HG02970 (cell line): ENCODE measurements at regions not wholly inside any gene's neighbourhood (a gene's known extent, or its start where the extent isn't known, plus 50 kb on each side); places are given as distances from the start of the nearest gene placed in this dataset.

ENCODE experiments used
- ATAC-seq: cut with Tn5 transposase; IDR thresholded peaks from one replicate; pipeline ENCODE4 v1.9.1; 2021; ENCODE audit warnings: mild to moderate bottlenecking, moderate library complexity, moderate number of reproducible peaks; ENCODE audit not compliant: unreplicated experiment, low FRiP score

DNA sequence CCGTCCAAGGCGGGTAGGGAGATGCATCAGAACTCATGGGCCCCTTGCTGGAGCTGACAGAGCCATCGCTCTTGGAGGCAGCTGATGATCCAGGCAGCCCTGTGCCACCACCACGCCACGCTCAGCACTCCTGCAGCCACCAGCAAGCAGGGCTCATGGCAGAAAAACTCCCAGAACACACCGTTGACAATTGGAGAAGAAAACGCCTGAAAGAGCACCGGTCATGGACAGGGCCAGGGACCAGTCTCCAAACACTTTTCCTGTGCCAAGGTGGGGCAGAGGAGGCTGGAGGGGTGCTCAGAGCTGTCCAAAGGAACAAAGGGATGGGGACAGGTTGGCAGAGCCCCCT lies 132.2 kb downstream of the FOXL1 start:
- no peak for ATAC-seq

GRCh38 chr16:86712158-86713009 lies 134.0 kb downstream of the FOXL1 start:
- ATAC-seq: no peak

DNA sequence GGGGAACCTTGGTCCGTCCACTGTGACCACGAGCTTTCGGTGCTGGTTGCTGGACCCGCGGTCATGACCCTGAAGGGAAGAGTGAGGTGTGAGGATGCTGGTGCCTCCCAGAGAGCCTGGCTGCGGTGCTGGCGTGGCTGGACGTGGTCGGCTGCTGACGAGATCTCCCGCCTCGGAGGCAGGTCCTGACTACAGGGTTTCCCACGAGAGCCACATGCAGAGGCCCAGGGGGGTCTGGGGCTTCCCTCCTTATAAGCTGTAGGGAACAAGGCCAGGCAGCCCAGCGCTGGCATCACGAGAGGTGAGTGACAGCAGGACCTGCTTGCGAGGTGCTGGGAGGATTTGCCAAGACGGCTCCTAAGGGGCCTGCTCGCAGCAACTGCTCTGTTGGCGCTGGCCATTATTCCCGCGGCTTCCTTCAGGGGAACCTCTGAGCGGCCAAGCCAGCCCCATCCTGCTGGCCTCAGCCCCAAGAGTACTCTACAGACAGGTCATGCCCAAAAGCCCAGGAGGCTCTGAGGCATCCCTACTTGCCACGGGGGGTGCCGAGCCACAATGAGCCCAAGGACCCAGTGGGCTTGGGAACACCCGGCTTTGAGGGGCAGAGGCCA lies 134.8 kb downstream of the FOXL1 start:
- no peak for ATAC-seq

- no peak for ATAC-seq
These were observed 135.8 kb downstream of the FOXL1 start for GRCh38 chr16:86714166-86714565.

GRCh38 chr16:86716649-86717048 lies 138.3 kb downstream of the FOXL1 start:
- ATAC-seq: no peak

DNA sequence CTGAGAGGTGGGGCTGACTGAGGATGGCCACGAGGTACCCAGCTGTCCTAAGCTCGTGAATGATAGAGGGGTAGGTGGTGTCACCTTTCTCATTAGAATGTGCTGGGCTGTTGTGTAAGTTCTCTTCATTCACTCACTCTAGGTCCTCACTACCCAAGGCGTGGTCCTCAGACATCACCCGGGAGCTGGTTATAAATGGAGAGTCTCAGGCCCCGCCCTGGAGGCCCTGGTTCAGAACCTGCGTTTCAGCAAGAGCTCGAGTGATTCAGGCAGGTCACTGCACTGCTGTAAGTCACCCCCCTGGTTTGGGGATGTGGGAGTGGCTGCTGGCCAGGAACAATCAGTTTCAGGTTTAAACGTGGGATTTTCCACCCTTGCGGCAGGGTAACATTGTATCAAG lies 139.8 kb downstream of the FOXL1 start:
- ATAC-seq: no peak

DNA sequence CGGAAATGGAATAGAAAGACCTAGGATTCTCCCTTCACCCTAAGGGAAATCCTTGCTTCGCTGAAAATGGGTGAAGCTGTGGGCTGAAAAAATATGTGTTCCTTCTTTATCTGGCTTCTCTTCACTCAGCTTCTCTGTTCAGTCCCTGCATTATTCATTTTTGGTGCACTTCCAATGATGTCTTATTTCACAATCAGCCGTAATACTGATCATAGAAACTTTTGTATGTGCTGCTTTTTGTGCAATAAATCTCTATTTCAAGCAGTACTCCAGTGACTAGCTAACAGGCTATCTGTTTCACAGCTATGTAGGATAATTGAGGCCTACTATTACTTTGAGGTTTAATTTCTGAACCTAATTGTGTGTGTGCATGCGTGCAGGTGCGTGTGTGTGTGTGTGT lies 144.6 kb downstream of the FOXL1 start:
- ATAC-seq: no peak

DNA sequence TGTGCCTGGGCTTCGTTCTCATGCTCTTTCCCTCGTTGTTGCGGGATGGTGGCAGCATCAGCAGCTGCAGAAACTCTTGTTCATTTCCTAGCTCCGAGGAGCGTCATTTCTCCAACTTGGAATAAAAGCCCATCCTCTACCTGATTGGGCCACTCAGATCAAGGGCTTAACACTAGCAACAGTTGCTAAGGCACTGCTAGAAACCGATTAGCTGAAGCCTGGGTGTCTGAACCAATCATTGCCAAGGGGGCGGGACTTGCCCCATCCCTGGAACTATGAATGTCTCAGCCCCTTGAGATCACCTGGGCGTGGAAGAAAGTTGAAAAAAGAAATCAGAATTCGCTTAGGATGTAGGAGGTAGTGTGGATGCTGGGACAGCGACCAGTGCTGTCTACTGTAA lies 145.3 kb downstream of the FOXL1 start:
- ATAC-seq: no peak

GRCh38 chr16:86725401-86725800 lies 147.1 kb downstream of the FOXL1 start:
- ATAC-seq: no peak

DNA sequence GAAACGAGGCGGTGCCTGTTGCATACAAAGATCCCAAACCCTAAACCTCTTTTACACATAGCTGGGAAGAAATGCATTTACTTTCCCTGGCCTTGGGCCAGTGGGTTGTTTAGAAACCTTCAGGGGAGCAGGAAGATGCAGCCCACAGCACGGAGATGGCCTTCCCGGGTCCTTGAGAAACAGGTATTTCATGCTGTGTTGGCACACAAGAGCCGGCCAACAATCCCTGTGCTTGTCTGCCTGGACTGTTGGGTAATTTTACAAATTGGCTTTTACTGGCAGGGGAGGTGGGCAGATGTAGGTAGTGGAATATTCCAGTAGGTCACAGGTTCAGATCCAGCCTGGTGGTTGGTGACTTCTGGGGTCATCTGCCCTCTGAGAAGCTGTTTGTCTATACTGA lies 148.0 kb downstream of the FOXL1 start:
- no peak for ATAC-seq

DNA sequence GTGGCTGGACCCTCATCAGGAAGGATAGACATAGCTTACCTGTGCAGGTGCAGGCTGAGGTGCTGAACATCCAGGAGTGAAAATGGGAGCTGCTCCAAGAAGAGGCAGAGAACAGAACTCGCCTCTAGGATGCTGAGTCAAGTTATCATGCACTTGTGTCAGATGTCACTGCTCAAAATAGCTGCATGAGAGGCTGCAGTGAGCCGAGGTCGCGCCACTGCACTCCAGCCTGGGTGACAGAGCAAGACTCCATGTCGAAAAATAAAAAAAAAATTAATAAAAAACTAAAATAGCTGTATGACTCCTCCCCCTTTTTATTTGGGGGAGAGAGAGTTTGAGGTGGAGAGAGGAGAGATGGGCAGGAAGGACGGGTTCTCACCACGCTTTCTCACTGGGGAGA lies 148.8 kb downstream of the FOXL1 start:
- no peak for ATAC-seq

GRCh38 chr16:86727632-86728031 lies 149.3 kb downstream of the FOXL1 start:
- ATAC-seq: no peak

DNA sequence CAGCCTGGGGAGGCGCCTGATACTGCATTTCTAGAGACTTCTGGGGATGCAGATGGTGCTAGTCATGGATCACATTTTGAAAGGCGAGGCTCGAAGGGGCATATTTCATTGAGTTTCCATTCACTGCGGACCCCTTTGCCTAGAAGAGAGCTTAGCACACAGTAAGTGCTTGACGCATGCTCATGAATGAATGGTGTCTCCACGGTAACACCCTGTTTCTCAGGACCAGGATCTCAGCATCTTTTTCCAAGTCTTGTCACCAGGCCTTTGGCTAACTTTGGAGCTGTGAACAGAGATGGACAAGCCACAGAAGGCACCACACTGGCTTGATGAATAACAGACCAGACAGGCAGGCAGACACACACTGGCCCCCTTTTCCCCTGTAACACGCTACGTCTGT lies 151.3 kb downstream of the FOXL1 start:
- ATAC-seq: no peak

DNA sequence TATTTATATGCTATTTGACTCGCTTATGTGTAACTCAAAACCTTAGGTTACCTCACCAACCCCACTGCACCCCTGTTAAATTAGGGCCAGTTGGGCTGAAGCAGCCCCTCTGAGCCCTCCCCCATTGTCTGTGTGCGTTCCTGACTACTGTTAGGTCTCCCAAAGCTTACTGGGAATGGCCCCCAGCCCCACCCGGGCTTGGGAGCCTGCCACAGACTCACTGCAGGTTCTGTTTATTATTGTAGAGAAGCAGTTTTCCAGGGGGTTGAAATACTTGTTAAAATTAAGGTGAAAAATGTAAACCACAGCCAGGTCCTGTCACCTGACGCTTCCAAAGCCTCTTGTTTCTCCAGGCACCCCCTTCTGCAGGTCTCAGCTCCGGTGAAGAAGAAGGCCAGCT lies 151.7 kb downstream of the FOXL1 start:
- no peak for ATAC-seq

DNA sequence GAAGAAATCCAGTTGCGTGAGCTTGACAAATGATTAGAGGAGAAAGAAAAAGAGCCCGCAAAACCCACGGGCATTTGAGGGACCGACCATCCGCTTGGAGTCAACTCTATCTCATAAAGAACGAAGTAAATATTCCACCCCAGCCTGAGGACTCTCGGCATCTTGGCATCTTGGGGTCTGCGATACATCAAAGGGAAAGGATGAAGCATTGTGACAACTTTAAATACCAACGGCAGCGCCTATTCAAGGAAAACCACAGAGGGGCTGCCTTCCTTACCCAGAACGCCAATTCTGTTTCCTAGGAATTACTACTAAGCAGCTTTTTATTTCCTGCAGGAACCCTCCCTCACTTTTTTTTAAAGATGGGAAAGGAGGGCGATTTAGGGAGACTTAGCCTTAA lies 152.2 kb downstream of the FOXL1 start:
- ATAC-seq: no peak

GRCh38 chr16:86732621-86733295 lies 154.4 kb downstream of the FOXL1 start:
- ATAC-seq: no peak

DNA sequence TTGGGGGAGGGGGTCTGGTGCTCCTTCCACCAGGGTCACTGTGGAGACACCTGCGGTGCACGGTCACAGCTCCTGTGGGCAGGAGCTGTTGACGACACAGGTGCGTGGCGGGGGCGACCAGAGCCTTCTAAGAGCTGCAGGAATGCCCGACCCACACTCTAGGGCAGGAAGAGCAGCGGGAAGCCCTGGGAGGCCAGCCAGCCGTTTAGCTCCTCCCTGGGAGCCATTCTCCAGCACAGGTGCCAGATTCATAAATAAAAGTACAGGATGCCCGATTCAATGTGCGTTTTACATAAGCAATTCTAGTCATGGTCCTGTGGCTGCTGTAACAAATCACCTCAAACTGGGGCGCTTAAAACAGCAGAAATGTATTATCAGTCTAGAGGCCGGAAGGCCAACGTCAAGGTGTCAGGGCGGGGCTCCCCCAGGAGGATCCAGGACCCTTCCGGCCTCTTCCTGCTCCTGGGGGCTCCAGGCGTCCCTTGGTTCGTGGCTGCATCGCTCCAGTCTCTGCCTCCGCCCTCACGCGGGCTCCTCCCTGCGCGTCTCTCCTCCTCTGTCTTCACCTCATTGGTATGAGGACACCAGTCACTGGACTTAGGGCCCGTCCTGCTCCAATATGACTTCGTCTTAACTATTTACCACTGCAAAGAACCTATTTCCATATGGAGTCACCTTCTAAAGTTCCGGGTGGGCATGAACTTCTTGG lies 155.4 kb downstream of the FOXL1 start:
- no peak for ATAC-seq

- no peak for ATAC-seq
These were observed 156.5 kb downstream of the FOXL1 start for GRCh38 chr16:86734543-86735460.

DNA sequence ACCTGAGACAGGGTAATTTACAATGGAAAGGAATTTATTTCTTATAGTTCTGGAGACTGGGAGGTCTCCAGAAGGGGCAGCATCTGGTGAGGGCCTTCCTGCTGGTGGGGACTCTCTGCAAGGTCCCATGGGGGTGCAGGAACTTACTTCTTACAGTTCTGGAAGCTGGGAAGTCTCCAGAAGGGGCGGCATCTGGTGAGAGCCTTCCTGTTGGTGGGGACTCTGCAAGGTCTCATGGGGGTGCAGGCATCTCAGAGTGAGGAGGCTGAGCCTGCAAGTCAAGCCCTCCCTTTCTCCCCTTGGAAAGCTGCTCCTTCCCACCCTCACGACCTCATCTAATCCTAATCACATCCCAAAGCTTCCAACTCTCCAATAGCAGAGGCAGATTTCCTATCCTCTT lies 157.4 kb downstream of the FOXL1 start:
- ATAC-seq: no peak

DNA sequence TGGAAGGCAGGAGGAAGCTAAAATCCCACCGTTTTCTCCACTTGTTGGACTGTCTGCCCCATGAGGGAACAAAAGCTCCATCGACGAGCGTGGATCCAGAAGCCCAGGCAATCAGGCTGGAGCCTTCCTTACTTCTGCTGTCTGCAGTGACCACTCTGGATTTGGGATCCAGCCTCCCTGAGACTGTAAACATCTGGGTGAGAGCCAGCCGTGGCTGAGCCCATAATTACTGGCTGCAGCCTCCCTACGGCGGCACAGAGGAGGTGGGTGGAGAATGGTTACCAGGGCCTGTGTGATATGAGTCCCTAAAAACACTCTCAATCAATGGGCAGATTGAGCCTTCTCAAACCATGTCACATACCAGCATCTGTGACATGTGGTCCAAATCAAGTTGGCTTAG lies 158.2 kb downstream of the FOXL1 start:
- no peak for ATAC-seq
